ENCODE measurements at regions not wholly inside any gene's neighbourhood (a gene's known extent, or its start where the extent isn't known, plus 50 kb on each side); places are given as distances from the start of the nearest gene placed in this dataset.

DNA sequence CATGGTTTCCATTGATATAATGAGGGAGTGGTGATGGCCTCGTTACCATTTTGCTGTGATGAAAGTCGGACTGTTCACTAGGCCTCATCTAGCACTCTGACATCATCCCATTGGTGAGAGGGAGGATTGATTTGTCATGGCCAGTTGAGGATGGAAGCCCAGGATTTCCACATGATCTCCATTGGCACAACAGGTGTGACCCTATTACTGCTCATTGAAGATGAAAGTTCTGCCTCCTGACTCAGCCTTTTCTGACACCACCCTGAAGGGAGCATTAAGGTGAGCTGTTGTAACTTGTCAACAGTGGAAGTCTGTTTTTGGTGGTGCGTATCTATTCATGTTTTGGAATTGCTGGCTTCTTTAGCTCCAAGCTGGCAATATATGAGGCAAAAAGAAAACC, 144.2 kb downstream of the PABPC4L start:
- TF ChIP-seq, protein P1, sequence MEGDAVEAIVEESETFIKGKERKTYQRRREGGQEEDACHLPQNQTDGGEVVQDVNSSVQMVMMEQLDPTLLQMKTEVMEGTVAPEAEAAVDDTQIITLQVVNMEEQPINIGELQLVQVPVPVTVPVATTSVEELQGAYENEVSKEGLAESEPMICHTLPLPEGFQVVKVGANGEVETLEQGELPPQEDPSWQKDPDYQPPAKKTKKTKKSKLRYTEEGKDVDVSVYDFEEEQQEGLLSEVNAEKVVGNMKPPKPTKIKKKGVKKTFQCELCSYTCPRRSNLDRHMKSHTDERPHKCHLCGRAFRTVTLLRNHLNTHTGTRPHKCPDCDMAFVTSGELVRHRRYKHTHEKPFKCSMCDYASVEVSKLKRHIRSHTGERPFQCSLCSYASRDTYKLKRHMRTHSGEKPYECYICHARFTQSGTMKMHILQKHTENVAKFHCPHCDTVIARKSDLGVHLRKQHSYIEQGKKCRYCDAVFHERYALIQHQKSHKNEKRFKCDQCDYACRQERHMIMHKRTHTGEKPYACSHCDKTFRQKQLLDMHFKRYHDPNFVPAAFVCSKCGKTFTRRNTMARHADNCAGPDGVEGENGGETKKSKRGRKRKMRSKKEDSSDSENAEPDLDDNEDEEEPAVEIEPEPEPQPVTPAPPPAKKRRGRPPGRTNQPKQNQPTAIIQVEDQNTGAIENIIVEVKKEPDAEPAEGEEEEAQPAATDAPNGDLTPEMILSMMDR (IDR thresholded peaks at IDR 0.05): no peak
- no peak for TF ChIP-seq POLR2A (IDR thresholded peaks at IDR 0.05)

Data from adrenal gland (tissue), 5 donors.